ENCODE measurements at regions not wholly inside any gene's neighbourhood (a gene's known extent, or its start where the extent isn't known, plus 50 kb on each side); places are given as distances from the start of the nearest gene placed in this dataset.

GRCh38 chr2:196498962-196499361 lies 140.6 kb upstream of the CCDC150 start:
- ChIA-PET CTCF (no interaction called here), POLR2A (ENCODE audit: low non-redundant PET) (no interaction called here)
- TF ChIP-seq CTCF (conservative IDR thresholded peaks at IDR 0.05; ENCODE audit: low read depth): no peak
- H3K27ac ChIP-seq: no peak overlapping the region
- no peak for DNase-seq (ENCODE audit: low spot score)

GRCh38 chr2:196499686-196500085 lies 139.8 kb upstream of the CCDC150 start:
- no peak for DNase-seq (ENCODE audit: low spot score)
- ChIA-PET POLR2A (ENCODE audit: low non-redundant PET) (no interaction called here), CTCF (no interaction called here)
- no peak for TF ChIP-seq CTCF (conservative IDR thresholded peaks at IDR 0.05; ENCODE audit: low read depth)
- H3K27ac ChIP-seq: no peak overlapping the region

GRCh38 chr2:196500686-196501431 lies 138.7 kb upstream of the CCDC150 start:
- CTCF ChIA-PET: no interaction called here
- no peak overlapping the region for H3K27ac ChIP-seq
- POLR2A ChIA-PET (ENCODE audit: low non-redundant PET): no interaction called here
- peak; percentile 28 for DNase-seq (ENCODE audit: low spot score)
- TF ChIP-seq CTCF (conservative IDR thresholded peaks at IDR 0.05; ENCODE audit: low read depth): no peak

GRCh38 chr2:196501836-196502235 lies 137.7 kb upstream of the CCDC150 start:
- H3K27ac ChIP-seq: no peak overlapping the region
- ChIA-PET POLR2A (ENCODE audit: low non-redundant PET) (no interaction called here), CTCF (no interaction called here)
- TF ChIP-seq CTCF (conservative IDR thresholded peaks at IDR 0.05; ENCODE audit: low read depth): no peak
- no peak for DNase-seq (ENCODE audit: low spot score)

- H3K27ac ChIP-seq: no peak overlapping the region
- TF ChIP-seq CTCF (conservative IDR thresholded peaks at IDR 0.05; ENCODE audit: low read depth): no peak
- DNase-seq (ENCODE audit: low spot score): no peak
- ChIA-PET POLR2A (ENCODE audit: low non-redundant PET) (no interaction called here), CTCF (no interaction called here)
These were observed 137.1 kb upstream of the CCDC150 start for GRCh38 chr2:196502386-196502785.

GRCh38 chr2:196503398-196503797 lies 136.1 kb upstream of the CCDC150 start:
- CTCF ChIA-PET: no interaction called here
- H3K27ac ChIP-seq: no peak overlapping the region
- DNase-seq (ENCODE audit: low spot score): no peak
- POLR2A ChIA-PET (ENCODE audit: low non-redundant PET): no interaction called here
- TF ChIP-seq CTCF (conservative IDR thresholded peaks at IDR 0.05; ENCODE audit: low read depth): no peak

Data from RWPE1 (cell line).